HCT116 (cell line): ENCODE measurements at regions not wholly inside any gene's neighbourhood (a gene's known extent, or its start where the extent isn't known, plus 50 kb on each side); places are given as distances from the start of the nearest gene placed in this dataset.

ENCODE experiments used
- ATAC-seq: fragments of 200-7000 bp; cut with Tn5 transposase; 2 replicates; pipeline ENCODE4 v1.9.1; 2020; ENCODE audit warnings: mild to moderate bottlenecking, moderate library complexity
- BruUV-seq: library from RNA; stranded (reverse); fragments of 400-500 nt; replicated peaks from 2 replicates; lab custom pipeline; 2021; lab: Mats Ljungman, UMichigan
- CTCF ChIA-PET: fragments of 300-600 bp; sonication (Branson Sonifier 250); formaldehyde crosslinking; loops from one replicate; lab custom pipeline; 2021; ENCODE audit warnings: antibody characterized with exemption; lab: Charles Lee
- POLR2A ChIA-PET: fragments of 300-600, 350-600 bp; sonication (Branson Sonifier 250); formaldehyde crosslinking; loops from one replicate; lab custom pipeline; 2021; ENCODE audit warnings: antibody characterized with exemption; lab: Charles Lee
- RAD21 ChIA-PET, 2 experiments: fragments of 300-600 bp; sonication (Branson Sonifier 250); formaldehyde crosslinking; loops; one replicate each; lab custom pipeline; 2023; ENCODE audit warnings: low total read pairs in 2 of 2; ENCODE audit not compliant: uncharacterized antibody in 2 of 2, unreplicated experiment in 2 of 2, low non-redundant PET in 1 of 2; lab: Charles Lee
- DNase-seq: peaks from one replicate; pipeline ENCODE4 v3.0.0-alpha.2; 2010; ENCODE audit warnings: low read depth, low spot score
- H2AFZ ChIP-seq: fragments of 200-600 bp; shearing (Covaris generic), sonication (generic); 2 replicates; pipeline ENCODE4 v1.6.1; 2017; ENCODE audit warnings: low read depth, mixed run types, mixed read lengths, antibody characterized with exemption, low read length; ENCODE audit not compliant: poor library complexity, severe bottlenecking
- H3K27ac ChIP-seq: 2 replicates; pipeline ENCODE4 v1.5.1; 2012; ENCODE audit warnings: low read depth, low read length
- H3K27me3 ChIP-seq: fragments of 200-600 bp; sonication (generic); 2 replicates; pipeline ENCODE4 v1.6.1; 2016; ENCODE audit warnings: mixed run types, low read length, mixed read lengths; ENCODE audit not compliant: insufficient read depth
- H3K36me3 ChIP-seq, 2 experiments: fragments of 200-500 bp in 1 of 2; fragments of 200-600 bp in 1 of 2; sonication (Bioruptor generic) in 1 of 2; sonication (generic) in 1 of 2; 2 replicates each; pipeline versions ENCODE4 v1.5.1 to v1.6.1; 2014 to 2016; ENCODE audit warnings: low read length in 2 of 2, inconsistent platforms in 1 of 2, mixed read lengths in 1 of 2, mixed run types in 1 of 2; ENCODE audit not compliant: insufficient read depth in 2 of 2, control insufficient read depth in 1 of 2
- H3K4me1 ChIP-seq, 2 experiments: fragments of 200-600 bp in 1 of 2; sonication (generic) in 1 of 2; 2 replicates each; pipeline versions ENCODE4 v1.5.1 to v1.6.1; 2012 to 2017; ENCODE audit warnings: low read length in 2 of 2, inconsistent platforms in 1 of 2, mild to moderate bottlenecking in 1 of 2, mixed read lengths in 1 of 2, mixed run types in 1 of 2, moderate library complexity in 1 of 2; ENCODE audit not compliant: insufficient read depth in 2 of 2, control insufficient read depth in 1 of 2
- H3K4me2 ChIP-seq: fragments of 200-600 bp; sonication (generic); 2 replicates; pipeline ENCODE4 v1.6.1; 2017; ENCODE audit warnings: mixed run types, low read length, mixed read lengths
- H3K4me3 ChIP-seq, 2 experiments: fragments of 200-600 bp in 1 of 2; sonication (generic) in 1 of 2; replicated peaks in 1 of 2; 2 replicates each; pipeline ENCODE4 v1.5.1; 2011 to 2016; ENCODE audit warnings: low read length in 2 of 2, control low read depth in 1 of 2, low read depth in 1 of 2, mild to moderate bottlenecking in 1 of 2, mixed read lengths in 1 of 2, mixed run types in 1 of 2
- H3K79me2 ChIP-seq: fragments of 200-600 bp; sonication (generic); 2 replicates; pipeline ENCODE4 v1.6.1; 2017; ENCODE audit warnings: mild to moderate bottlenecking, mixed run types, low read length, moderate library complexity, mixed read lengths; ENCODE audit not compliant: insufficient read depth
- H3K9ac ChIP-seq: fragments of 200-600 bp; sonication (generic); 2 replicates; pipeline ENCODE4 v1.6.1; 2016; ENCODE audit warnings: low read length, mixed read lengths
- H3K9me2 ChIP-seq: fragments of 200-600 bp; sonication (generic), shearing (Covaris generic); 2 replicates; pipeline ENCODE4 v1.6.1; 2017; ENCODE audit warnings: mixed run types, mild to moderate bottlenecking, moderate library complexity; ENCODE audit not compliant: insufficient read depth
- H3K9me3 ChIP-seq, 2 experiments: fragments of 200-500 bp in 1 of 2; fragments of 200-600 bp in 1 of 2; sonication (Bioruptor generic) in 1 of 2; sonication (generic) in 1 of 2; 2 replicates each; pipeline ENCODE4 v1.6.1; 2014 to 2017; ENCODE audit warnings: low read length in 2 of 2, mixed read lengths in 2 of 2, inconsistent platforms in 1 of 2, low read depth in 1 of 2, mild to moderate bottlenecking in 1 of 2, mixed run types in 1 of 2, moderate library complexity in 1 of 2; ENCODE audit not compliant: control insufficient read depth in 1 of 2, insufficient read depth in 1 of 2
- H4K20me1 ChIP-seq: fragments of 200-600 bp; sonication (generic), shearing (Covaris generic); 2 replicates; pipeline ENCODE4 v1.6.1; 2017; ENCODE audit warnings: mixed run types, mild to moderate bottlenecking, moderate library complexity; ENCODE audit not compliant: insufficient read depth
- CBX3 ChIP-seq: IDR thresholded peaks from 2 replicates; pipeline ENCODE4 v1.6.1; 2012; ENCODE audit warnings: low read depth
- CEBPB ChIP-seq: IDR thresholded peaks from 2 replicates; pipeline ENCODE4 v1.6.1; 2012; ENCODE audit warnings: low read depth
- EZH2phosphoT487 ChIP-seq: fragments of 200-600 bp; IDR thresholded peaks from 2 replicates; pipeline ENCODE4 v1.6.1; 2018; ENCODE audit warnings: antibody characterized with exemption, borderline replicate concordance
- JUND ChIP-seq: IDR thresholded peaks from 2 replicates; pipeline ENCODE4 v1.6.1; 2012
- POLR2AphosphoS5 ChIP-seq: IDR thresholded peaks from 2 replicates; pipeline ENCODE4 v1.6.1; 2011; ENCODE audit warnings: mild to moderate bottlenecking, low read depth, low read length, moderate library complexity
- RAD21 ChIP-seq: IDR thresholded peaks from 2 replicates; pipeline ENCODE4 v1.6.1; 2012; ENCODE audit warnings: low read depth, mild to moderate bottlenecking
- TCF7L2 ChIP-seq: IDR thresholded peaks from 2 replicates; pipeline ENCODE4 v1.7.0; 2011; ENCODE audit warnings: borderline replicate concordance, inconsistent platforms; ENCODE audit not compliant: insufficient read depth, insufficient read length; ENCODE audit errors: extremely low read depth
- YY1 ChIP-seq: IDR thresholded peaks from 2 replicates; pipeline ENCODE4 v1.6.1; 2011; ENCODE audit warnings: low read length, low read depth, moderate library complexity, mild to moderate bottlenecking; ENCODE audit not compliant: insufficient replicate concordance; ENCODE audit errors: extremely low read depth
- ZFX ChIP-seq: fragments of 450-650 bp; IDR thresholded peaks from 2 replicates; pipeline ENCODE4 v1.6.1; 2017
- ZNF274 ChIP-seq: fragments of 200-500 bp; sonication (Bioruptor generic); IDR thresholded peaks from 2 replicates; pipeline ENCODE4 v1.6.1; 2014; ENCODE audit warnings: mild to moderate bottlenecking, low read depth, low read length, inconsistent platforms
- intact Hi-C: fragments of 100-400 bp; cut with micrococcal nuclease; formaldehyde crosslinking; loops from 2 replicates; pipeline ENCODE4 v1.10.0; 2022
- TF ChIP-seq, protein P1 (sequence below), 3 experiments: fragments of 200-600 bp in 1 of 3; sonication (generic) in 1 of 3; IDR thresholded peaks in 2 of 3; conservative IDR thresholded peaks in 1 of 3; 2 replicates each; pipeline ENCODE4 v1.5.1; 2012 to 2017; ENCODE audit warnings: low read depth in 2 of 3, low read length in 2 of 3, antibody characterized with exemption in 1 of 3, borderline replicate concordance in 1 of 3, control low read depth in 1 of 3, mild to moderate bottlenecking in 1 of 3, mixed read lengths in 1 of 3, mixed run types in 1 of 3, moderate library complexity in 1 of 3; ENCODE audit not compliant: insufficient read depth in 1 of 3
- TF ChIP-seq, protein P2 (sequence below): IDR thresholded peaks from 2 replicates; pipeline ENCODE4 v1.6.1; 2012

DNA sequence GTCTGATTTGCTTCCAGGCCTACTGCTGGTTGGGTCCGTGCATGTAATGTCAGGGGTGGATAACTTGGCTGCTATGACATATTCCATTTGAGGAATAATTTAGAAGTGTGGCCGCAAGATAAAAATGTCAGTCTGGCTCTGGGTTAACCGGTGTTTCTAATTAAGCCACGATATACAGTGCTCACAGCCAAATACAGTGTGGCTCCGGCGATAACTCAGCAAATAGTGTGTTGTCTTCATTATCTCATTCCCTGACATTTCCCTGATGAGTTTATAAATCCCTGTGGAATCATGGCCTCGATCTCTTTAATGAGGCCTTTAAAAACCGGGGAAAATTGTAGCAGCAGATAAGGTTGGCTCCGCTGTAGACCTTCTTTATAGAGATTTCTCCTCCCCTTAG is 1125.0 kb downstream of the TYW1 start (continued):
- TF ChIP-seq POLR2AphosphoS5 (no peak), EZH2phosphoT487 (no peak), ZNF274 (no peak)

GRCh38 chr7:68122801-68123200 is 1126.2 kb downstream of the TYW1 start:
- CTCF ChIA-PET = no interaction called here
- ATAC-seq = no peak
- POLR2A ChIA-PET = no interaction called here
- intact Hi-C loops = no loop called here
- no peak overlapping the region for H3K4me3 ChIP-seq
- TF ChIP-seq JUND = no peak
- TF ChIP-seq CBX3 = no peak
- TF ChIP-seq, protein P1, sequence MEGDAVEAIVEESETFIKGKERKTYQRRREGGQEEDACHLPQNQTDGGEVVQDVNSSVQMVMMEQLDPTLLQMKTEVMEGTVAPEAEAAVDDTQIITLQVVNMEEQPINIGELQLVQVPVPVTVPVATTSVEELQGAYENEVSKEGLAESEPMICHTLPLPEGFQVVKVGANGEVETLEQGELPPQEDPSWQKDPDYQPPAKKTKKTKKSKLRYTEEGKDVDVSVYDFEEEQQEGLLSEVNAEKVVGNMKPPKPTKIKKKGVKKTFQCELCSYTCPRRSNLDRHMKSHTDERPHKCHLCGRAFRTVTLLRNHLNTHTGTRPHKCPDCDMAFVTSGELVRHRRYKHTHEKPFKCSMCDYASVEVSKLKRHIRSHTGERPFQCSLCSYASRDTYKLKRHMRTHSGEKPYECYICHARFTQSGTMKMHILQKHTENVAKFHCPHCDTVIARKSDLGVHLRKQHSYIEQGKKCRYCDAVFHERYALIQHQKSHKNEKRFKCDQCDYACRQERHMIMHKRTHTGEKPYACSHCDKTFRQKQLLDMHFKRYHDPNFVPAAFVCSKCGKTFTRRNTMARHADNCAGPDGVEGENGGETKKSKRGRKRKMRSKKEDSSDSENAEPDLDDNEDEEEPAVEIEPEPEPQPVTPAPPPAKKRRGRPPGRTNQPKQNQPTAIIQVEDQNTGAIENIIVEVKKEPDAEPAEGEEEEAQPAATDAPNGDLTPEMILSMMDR (IDR thresholded peaks at IDR 0.05 in 2 of 3, conservative IDR thresholded peaks at IDR 0.05 in 1 of 3; ENCODE audit: borderline replicate concordance in 1 of 3, insufficient read depth in 1 of 3, low read depth in 2 of 3, low read length in 2 of 3) = no peak
- TF ChIP-seq ZFX = no peak
- no peak for TF ChIP-seq RAD21
- TF ChIP-seq, protein P2, sequence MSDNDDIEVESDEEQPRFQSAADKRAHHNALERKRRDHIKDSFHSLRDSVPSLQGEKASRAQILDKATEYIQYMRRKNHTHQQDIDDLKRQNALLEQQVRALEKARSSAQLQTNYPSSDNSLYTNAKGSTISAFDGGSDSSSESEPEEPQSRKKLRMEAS = no peak
- no peak for TF ChIP-seq TCF7L2
- TF ChIP-seq CEBPB = no peak
- TF ChIP-seq YY1 = no peak
- H3K9ac ChIP-seq = no peak overlapping the region
- RAD21 ChIA-PET = no interaction called here
- H3K9me3 ChIP-seq = peaks cover 6 to 8% of the 10 kb centered on the region in 2 experiments; a peak in 2 of 4 replicates
- H3K36me3 ChIP-seq = no peaks in the 10 kb centered on the region
- H3K4me1 ChIP-seq = no peaks in the 10 kb centered on the region
- BruUV-seq = no TSS peak
- no peak overlapping the region for H3K4me2 ChIP-seq
- no peaks in the 10 kb centered on the region for H3K9me2 ChIP-seq
- no peaks in the 10 kb centered on the region for H3K79me2 ChIP-seq
- H3K27me3 ChIP-seq = no peaks in the 10 kb centered on the region
- no peak overlapping the region for H2AFZ ChIP-seq
- H4K20me1 ChIP-seq = no peaks in the 10 kb centered on the region
- DNase-seq = no peak
- H3K27ac ChIP-seq = no peak overlapping the region
